UCSD-AML1 (cell line): ENCODE measurements at regions not wholly inside any gene's neighbourhood (a gene's known extent, or its start where the extent isn't known, plus 50 kb on each side); places are given as distances from the start of the nearest gene placed in this dataset.
A peak's percentile ranks its signal among the peaks of the same experiment; 100 is the strongest.
"Not testable (repeated sequence)": the region's sequence is repeated elsewhere in the genome, so short reads cannot be mapped to it uniquely, and the experiment has no call there.

Source experiments
- DNase-seq: peaks from one replicate; lab custom pipeline; 2025; ENCODE audit not compliant: unreplicated experiment; lab: John Stamatoyannopoulos, UW

DNA sequence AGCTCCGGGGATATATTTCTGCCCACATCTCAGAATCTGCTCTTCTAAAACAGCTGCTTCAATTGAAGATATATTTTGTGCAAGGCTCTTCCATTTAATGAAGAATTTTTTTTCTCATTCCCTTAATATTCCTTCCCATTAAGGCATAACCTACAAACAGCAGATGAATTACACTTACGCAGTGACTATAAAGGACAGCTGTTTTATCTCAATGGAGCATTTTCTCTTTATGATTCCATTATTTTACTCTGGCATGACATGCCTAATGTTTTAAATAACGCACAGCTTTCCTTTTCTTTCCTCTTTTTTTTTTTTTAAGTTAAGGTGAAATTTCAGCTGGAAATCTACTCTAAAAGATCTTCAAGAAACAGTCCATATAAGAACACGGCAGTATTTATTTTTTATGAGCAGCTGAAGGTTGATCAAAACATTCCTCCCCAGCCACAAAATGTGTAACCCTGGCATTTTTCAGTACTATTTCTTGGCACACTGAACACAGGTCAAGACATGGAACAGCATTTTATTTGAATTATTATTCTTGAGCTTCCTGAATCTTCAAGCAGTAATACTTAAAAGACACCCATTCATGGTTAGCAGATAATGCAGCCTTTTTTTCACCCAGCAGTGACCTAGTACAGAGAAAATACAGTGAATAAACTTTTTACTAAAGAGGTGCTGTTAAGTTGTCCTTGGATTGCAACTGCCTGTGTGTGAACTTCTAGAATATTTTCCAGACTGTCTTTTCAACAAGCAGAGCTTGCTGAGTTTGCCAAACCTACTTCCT is 118.1 kb upstream of the FOXN3 start:
- no peak for DNase-seq

DNA sequence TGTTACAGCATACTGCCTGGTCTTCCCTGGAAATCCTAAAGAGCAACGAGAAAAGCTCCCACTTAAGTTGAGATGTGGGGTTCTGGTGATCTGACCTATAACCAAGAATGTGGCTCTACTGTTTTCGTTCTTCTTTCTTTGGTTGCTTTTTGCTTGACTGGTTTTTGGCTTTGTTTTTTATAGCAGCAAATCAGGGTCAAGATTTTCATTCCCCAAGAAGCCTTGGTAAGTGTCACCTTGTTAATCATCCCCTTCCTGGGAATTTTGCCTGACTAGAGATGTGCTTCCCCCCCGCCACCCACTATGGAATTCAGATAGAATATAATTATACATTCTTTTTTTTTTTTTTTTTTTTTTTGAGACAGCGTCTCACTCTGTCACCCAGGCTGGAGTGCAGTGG is 116.7 kb upstream of the FOXN3 start:
- DNase-seq = no peak

DNA sequence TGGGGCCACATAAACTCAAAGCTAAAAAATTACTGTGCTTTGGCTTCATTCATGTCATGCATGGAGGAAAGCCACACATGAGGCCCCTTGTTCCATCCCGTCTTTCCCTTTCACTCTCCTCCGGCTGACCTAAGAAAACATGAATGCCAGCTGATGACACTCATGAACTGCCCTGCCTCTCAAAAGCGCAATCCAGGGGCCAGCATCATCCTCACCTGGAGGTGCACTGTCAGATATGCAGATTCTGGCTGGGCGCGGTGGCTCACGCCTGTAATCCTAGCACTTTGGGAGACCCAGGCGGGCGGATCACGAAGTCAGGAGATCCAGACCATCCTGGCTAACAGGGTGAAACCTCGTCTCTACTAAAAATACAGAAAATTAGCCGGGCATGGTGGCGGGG is 116.1 kb upstream of the FOXN3 start:
- DNase-seq = no peak

DNA sequence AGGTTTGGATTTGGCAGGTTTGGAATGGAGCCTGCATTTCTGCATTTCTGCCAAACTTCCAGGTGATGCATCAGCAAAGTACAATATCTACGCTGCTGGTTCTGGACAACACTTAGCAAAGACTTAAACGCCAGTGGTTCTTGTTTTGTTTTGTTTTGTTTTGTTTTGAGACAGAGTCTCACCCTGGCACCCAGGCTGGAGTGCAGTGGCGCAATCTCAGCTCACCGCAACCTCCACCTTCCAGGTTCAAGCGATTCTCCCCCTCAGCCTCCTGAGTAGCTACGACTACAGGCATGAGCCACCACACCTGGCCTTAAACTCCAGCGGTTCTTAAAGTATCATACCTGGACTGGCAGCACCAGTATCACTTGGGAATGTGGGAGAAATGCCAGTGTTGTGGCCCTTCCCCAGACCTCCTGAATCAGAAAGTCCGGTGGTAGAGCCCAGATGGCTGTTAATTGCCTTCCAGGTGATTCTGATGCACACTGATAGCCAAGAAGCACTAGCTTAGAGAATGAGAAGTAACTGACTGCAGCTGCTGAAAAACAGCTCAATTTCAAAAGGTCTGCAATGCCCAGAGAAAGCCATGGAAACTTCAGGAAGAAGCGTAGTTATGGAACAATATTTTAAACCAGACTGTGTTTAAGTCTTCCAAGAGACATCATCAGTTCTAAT is 114.8 kb upstream of the FOXN3 start:
- DNase-seq = no peak

DNA sequence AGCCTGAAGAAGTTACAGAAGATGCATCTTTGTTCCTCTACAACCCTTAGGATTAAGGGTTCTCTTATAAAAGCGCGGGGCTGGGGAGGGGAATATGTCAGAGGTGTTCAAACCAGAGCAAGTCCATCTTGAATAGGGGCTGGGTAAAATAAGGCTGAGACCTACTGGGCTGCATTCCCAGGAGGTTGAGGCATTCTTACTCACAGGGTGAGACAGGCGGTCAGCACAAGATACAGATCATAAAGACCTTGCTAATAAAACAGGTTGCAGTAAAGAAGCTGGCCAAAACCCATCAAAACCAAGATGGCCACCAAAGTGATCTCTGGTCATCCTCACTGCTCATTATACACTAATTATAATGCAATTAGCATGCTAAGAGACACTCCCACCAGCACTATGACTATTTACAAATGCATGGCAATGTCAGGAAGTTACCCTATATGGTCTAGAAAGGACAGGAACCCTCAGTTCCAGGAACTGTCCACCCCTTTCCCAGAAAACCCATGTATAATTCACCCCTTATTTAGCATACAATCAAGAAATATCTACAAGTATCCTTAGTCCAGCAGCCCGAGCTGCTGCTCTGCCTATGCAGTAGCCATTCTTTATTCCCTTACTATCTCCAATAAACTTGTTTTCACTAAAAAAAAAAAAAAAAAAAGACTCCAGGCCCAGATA is 108.1 kb upstream of the FOXN3 start:
- DNase-seq = no peak

DNA sequence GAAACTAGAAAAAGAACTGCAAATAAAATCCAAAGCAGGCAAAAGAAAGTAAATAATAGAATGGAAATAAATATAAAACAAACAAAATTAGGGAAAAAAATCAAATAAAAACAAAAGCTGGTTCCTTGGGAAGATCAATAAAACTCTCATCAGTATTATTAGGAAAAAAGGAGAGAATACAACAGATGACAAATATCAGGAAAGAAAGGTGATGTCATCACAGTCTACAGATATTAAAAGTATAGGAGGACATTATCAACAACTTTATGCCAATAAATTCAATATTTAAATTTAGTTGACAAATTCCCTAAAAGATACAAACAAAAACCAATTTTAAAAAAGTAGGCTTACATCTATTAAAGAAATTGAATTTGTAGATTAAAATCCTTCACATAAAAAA is 107.4 kb upstream of the FOXN3 start:
- DNase-seq = no peak

DNA sequence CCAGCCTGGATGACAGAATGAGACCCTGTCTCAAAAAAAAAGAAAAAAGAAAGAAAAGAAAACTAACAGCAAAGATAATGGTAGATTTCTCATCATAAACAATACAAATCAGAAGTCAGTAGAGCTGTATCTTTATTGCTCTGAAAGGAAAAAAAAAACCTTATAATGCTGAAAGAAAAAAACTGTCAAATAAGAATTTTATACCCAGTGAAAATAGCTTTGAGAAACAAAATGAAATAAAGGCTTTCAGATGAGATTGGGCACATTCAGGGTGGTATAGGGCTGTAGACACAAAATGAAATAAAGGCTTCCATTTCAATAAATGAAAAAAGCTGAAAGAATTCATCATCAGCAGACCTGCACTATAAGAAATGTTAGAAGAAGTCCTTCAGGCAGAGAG is 105.0 kb upstream of the FOXN3 start:
- no peak for DNase-seq

DNA sequence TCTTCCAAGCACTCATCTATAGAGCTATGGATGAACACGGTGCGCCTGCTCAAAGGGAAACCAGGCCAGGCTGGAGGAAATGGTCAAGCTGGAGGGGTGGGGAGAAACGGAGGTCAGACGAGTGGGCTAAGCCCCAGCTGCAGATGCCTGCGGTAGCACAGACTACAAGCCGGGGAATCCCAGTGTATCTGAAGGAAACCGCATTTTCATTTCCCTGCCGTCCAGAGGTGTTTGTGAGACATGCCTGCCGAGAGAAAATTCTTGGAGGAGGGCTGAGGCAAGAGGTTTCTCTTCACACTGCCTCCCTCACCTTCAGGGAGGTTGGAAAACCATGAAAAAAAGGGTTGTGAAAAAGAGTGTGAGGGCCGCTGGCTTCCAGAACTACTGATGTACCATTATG is 102.0 kb upstream of the FOXN3 start:
- no peak for DNase-seq

DNA sequence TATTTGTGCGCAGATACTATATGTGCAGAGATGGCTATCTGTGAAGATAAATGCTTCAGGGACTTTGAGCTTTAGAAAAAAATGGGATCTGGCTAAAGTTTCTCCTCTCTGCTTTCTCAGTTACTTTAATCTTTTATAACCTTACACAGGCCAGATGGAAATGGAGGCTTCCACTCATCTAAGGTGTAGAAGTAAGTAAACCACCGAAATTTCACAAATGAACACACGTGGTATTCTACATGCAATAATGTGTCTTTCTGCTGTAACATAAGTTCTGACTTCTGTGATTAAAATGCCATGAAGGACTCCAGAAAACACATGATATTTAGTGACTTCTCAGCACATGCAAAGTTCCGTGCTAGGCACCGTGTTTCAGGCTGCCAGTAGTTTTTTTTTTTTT is 99.1 kb upstream of the FOXN3 start:
- DNase-seq = no peak

DNA sequence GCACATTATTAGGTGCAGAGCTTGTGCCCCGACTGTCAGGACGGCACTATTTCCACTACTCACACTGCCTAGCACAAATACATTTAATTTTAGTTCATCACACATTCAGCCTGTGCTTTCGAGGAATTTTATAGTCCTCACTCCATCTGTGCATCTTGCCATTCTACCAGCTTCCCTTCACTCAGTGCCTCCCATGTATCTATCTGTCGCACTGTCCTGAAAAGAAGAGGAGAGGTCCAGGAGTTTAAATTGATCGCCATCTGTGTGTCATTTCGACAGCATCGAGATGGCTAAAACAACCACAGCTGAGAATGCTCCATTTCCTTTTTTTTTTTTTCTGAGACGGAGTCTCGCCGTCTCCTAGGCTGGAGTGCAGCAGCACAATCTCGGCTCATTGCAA is 97.6 kb upstream of the FOXN3 start:
- DNase-seq = no peak

DNA sequence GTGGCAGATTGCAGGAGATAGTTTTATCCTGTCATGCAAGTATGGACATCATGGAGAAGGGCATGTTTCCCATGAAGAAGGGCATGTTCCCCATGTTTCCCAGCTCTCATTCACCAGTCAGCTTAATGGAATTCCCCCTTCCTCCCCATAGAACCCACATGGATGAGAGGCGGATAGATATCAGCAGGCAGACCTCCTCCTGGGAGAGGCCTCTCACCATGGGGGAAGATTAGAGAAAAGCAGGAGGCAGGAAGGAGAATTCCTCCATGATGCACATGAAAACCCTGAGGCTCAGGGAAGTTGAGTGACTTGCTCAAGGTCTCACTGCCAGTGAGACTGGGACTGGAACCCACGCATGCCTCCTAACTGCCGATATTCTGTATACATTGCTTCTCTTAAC is 92.9 kb upstream of the FOXN3 start:
- DNase-seq = no peak

DNA sequence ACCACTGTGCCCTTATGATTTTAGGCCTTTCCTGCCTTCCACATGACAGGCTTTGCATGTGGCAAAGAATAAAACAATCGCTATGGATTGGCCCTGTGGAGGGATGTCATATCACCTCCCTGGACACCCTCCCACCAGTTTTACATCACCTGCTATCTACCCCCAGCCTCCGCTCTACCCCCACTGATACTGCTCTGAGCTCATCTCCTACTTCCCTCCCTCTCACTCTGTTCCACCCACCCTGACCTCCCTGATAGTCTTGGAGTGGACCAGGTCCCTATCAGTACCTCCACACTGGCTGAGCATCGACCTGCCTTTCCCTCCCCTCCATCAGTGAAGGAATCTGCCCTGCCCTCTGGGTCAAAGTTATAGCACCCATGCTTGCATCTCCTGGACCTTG is 91.8 kb upstream of the FOXN3 start:
- DNase-seq = no peak

DNA sequence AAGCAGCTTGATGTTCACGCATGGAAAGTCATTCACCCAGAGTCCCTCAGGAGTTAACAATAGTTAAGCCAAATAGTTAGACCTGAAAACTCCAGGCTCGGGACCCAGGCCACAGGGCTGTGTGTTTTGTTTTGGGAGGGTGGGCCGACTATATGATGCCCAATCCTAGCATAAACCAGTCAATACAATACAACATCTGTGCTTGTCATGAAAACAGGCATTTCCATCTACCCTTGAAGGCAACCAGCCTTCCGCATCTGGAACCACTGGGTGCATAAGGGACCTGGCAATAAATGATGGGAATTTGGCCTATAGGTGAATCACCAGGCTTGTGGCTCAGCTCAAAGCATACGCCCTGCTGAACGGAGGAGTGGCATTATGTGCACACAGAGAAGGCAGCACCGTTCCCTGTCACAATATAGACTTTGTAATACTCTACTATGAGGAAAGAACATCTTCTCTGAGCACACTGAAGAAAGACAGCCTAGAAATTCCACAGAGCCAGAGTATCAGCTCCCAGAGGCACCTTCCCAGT is 91.0 kb upstream of the FOXN3 start:
- no peak for DNase-seq

DNA sequence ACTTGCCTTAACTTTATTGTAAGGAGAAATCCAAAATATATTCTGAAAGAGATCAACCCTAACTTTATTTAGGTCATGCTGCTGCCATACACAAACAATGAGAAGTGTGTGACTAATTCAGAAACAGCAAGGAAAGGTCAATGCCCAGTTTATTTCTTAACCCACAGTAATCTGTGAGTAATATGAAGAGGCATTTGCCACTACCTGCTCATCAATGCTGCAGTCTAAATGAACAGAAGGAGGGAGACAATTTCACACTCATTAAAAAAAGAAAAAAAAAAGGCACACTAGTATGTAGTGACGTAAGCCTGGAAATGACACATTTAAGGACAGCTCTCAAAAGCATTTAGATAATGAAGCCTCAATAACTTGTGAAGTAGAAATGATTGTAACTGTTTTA is 90.5 kb upstream of the FOXN3 start:
- DNase-seq = no peak

DNA sequence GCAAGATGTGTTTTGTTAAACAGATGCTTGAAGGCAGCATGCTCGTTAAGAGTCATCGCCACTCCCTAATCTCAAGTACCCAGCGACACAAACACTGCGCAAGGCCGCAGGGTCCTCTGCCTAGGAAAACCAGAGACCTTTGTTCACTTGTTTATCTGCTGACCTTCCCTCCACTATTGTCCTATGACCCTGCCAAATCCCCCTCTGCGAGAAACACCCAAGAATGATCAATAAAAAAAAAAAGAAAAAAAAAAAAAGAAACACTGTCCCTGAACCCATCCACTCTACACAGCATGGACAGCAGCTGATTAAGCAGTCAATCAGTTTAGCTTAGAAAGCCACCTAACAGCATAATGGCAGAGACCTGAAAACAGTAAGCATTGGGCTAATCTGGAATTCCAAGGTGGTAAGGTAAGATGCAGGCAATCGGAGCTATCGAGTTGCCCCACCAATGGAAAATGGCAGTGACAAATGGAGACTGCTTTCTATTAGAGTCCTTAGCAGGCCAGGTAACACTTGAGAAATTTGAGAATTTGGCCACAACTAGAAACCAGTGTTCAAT is 89.9 kb upstream of the FOXN3 start:
- DNase-seq = not testable (repeated sequence)

DNA sequence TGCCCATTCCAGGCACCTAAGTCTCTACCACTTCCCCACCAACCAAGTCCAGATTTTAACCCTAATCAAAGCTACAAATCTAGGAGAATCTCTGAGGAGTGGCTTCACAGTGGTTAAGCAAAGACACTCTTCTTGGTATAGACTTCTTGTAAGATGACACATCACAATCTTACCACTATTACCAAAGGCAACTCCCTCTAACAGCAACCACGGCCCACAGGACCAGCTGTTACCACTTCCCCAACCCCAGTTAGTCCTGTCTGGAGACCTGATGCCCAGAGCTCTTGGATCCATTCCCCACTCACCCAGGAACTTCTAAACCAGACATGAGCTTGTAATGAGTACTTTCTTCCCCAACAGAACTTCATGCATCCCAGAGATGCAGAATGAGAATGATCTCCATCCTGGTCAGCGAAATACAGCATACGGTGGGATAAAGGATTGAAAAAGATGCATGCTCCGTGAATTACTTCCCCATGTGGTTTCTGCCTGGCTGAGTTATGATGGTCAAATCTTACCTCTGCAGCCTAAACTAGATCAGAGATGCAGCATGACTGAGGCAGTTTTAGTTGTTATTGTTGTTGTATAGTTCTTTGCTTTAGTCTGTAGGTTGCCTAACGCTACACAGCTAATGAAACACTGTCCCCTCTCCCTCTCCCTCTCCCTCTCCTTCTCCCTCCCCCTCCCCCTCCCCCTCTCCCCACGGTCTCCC is 87.7 kb upstream of the FOXN3 start:
- peak; percentile 45 for DNase-seq

DNA sequence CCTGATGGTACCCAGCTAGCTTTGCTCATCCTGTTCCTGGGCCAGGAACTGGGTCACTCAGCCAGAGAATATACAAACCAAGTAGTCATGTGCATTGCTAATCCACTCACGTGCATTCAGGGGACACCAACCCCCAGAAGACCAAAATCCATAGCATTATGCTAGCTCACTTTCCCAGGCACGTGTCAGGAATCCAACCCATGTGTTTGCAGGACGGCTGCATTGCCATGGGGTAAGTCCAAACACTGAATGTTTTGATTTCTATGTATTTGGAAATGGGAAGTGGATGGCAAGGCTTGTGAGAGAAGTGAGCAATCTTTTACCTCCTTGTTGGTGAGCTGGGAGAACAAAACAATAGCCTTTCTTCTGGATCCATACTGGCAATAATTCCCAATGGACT is 87.1 kb upstream of the FOXN3 start:
- DNase-seq = no peak

DNA sequence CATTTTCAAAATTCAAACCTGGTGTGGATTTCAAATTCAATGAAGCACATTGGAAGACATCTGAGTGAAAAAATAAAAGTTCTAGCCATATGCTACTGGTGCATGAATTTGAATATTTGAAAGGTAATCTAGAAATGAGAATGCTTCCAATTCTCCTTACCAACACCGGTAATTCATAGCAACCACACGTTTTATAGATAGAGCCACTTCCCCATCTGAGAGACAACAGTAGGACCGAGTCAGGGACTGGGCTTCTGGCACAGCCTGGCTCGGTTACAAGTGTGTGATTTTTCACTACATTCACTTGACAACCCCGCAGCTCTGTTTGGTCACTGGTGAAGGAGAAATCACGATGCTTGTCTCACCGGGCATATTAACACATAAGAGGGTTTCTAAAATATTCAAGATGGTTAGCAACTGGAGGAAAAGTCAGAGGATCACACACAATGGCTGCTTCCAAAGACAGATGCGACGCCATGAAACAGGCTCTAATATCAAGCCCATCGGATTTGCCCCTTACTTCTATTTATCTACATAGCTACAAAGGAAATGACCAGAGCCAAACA is 86.5 kb upstream of the FOXN3 start:
- no peak for DNase-seq

DNA sequence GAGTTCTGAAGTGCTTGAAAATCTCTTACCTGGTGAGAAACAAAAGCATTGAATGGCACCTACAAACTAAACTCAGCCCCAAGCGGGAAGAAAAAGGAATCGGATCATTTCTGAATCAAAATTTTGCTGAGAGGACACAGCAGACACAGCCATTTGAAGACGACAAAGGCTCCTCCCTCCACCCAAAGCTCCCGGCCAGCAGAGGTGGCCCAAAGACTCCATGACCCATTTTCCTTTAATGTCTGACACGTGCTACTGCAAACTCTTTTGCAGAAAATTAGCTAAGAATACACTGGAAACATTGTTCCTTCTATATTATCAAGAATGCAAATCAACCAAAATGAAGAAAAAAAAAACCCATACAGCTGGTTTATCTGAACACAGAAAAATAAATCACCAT is 85.9 kb upstream of the FOXN3 start:
- DNase-seq = no peak

DNA sequence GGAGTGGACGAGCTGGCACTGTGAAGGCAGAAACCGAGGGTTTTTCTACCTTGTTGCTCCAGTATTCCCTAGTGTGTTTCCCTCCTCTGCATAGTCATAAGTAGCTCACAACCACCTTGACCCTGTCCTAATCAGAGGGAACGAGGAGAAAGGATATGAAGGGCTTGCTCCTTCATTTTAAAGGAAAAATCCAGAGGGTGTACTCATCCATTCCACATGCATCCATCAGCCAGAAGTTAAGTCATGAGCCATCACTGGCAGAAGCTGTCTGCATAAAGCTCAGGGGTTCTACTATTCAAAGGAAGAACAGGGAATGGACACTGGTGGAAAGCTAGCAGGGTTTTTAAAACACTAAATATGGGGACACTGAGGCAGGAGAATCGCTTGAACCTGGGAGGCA is 84.3 kb upstream of the FOXN3 start:
- DNase-seq = no peak

DNA sequence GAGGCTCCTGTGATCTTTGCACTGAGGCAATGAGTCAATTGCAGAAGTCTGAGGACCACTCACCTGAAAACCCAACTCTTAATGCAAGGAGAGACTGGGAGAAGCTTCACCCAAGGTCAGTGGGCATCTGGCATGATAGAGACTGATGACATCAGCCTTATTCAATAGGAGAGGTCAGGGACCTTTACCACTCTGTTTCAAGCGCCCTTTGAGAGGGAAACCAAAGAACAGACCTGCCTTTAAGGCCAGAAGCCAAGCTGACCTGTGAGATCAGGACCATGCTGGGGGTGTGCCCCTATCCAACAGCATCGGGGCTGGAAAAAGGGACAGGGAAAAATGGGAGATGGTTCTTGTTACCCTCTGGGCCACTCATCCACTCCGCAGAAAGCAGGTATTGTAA is 83.3 kb upstream of the FOXN3 start:
- DNase-seq = no peak
